B cell (primary cell): ENCODE measurements at regions not wholly inside any gene's neighbourhood (a gene's known extent, or its start where the extent isn't known, plus 50 kb on each side); places are given as distances from the start of the nearest gene placed in this dataset.

Source experiments
- ATAC-seq: fragments of 200-7000 bp; cut with Tn5 transposase; one replicate; pipeline ENCODE4 v1.10.0; 2021; ENCODE audit warnings: low read depth, mild to moderate bottlenecking, moderate number of reproducible peaks, moderate library complexity
- CTCF ChIA-PET: fragments of 350-600 bp; sonication (Branson Sonifier 250); formaldehyde crosslinking; loops from one replicate; lab custom pipeline; 2021; ENCODE audit warnings: antibody characterized with exemption, inconsistent platforms; lab: Charles Lee
- POLR2A ChIA-PET: fragments of 350-600 bp; sonication (Branson Sonifier 250); formaldehyde crosslinking; loops from one replicate; lab custom pipeline; 2021; ENCODE audit warnings: antibody characterized with exemption; lab: Charles Lee
- DNase-seq: peaks from one replicate; pipeline ENCODE4 v3.0.0; 2013
- H2AFZ ChIP-seq: 2 replicates; pipeline ENCODE4 v1.6.1; 2012; ENCODE audit warnings: mild to moderate bottlenecking, low read depth, low read length; ENCODE audit not compliant: insufficient read depth, poor library complexity, severe bottlenecking
- H3K27ac ChIP-seq, 2 donors: 1 replicate in 1 of 2; 2 replicates in 1 of 2; pipeline ENCODE4 v1.5.1; 2012 to 2013; ENCODE audit warnings: low read length in 2 of 2, mild to moderate bottlenecking in 2 of 2, moderate library complexity in 1 of 2
- H3K27me3 ChIP-seq, 4 experiments: fragments of 200-600 bp in 1 of 4; sonication (generic) in 1 of 4; replicated peaks in 1 of 4; 1 replicate in 2 of 4; 2 replicates in 2 of 4; pipeline versions ENCODE4 v1.6.1 to v1.7.0; 2013 to 2016; ENCODE audit warnings: low read length in 3 of 4, mild to moderate bottlenecking in 2 of 4, mixed read lengths in 1 of 4, moderate library complexity in 1 of 4; ENCODE audit not compliant: insufficient read depth in 4 of 4, control insufficient read depth in 3 of 4; ENCODE audit errors: control extremely low read depth in 1 of 4
- H3K36me3 ChIP-seq, 2 experiments: replicated peaks in 1 of 2; 1 replicate in 1 of 2; 2 replicates in 1 of 2; pipeline versions ENCODE4 v1.6.1 to v1.7.1; 2013; ENCODE audit warnings: low read length in 1 of 2; ENCODE audit not compliant: insufficient read depth in 2 of 2, control insufficient read depth in 1 of 2; ENCODE audit errors: control extremely low read depth in 1 of 2, extremely low read depth in 1 of 2
- H3K4me1 ChIP-seq, 2 donors: fragments of 200-600 bp in 1 of 2; sonication (generic) in 1 of 2; 1 replicate in 1 of 2; 2 replicates in 1 of 2; pipeline versions ENCODE4 v1.5.1 to v1.6.1; 2013 to 2017; ENCODE audit warnings: low read length in 2 of 2; ENCODE audit not compliant: control insufficient read depth in 2 of 2, insufficient read depth in 2 of 2
- H3K4me2 ChIP-seq: replicated peaks from 2 replicates; pipeline ENCODE3; 2012; ENCODE audit warnings: mild to moderate bottlenecking, low read depth, low read length; ENCODE audit not compliant: poor library complexity, severe bottlenecking
- H3K4me3 ChIP-seq, 5 experiments: fragments of 200-600 bp in 1 of 5; sonication (generic) in 1 of 5; 1 replicate in 3 of 5; 2 replicates in 2 of 5; pipeline versions ENCODE4 v1.5.1 to v1.7.0; 2011 to 2016; ENCODE audit warnings: low read length in 4 of 5, mild to moderate bottlenecking in 4 of 5, low read depth in 2 of 5, control low read depth in 1 of 5, moderate library complexity in 1 of 5; ENCODE audit not compliant: insufficient read depth in 1 of 5; ENCODE audit errors: control extremely low read depth in 1 of 5, extremely low read depth in 1 of 5
- H3K79me2 ChIP-seq: fragments of 200-600 bp; sonication (generic); one replicate; pipeline ENCODE4 v1.6.0; 2016; ENCODE audit warnings: low read length; ENCODE audit not compliant: control insufficient read depth, insufficient read depth
- H3K9ac ChIP-seq: fragments of 200-600 bp; sonication (generic); 2 replicates; pipeline ENCODE4 v1.6.1; 2017; ENCODE audit warnings: mild to moderate bottlenecking, low read length, moderate library complexity
- H3K9me3 ChIP-seq, 3 donors: one replicate each; pipeline versions ENCODE4 v1.6.1 to v1.7.1; 2013; ENCODE audit warnings: low read length in 2 of 3; ENCODE audit not compliant: control insufficient read depth in 2 of 3, insufficient read depth in 1 of 3; ENCODE audit errors: control extremely low read depth in 1 of 3
- H4K20me1 ChIP-seq: 2 replicates; pipeline ENCODE4 v1.6.0; 2012; ENCODE audit warnings: mild to moderate bottlenecking, low read length; ENCODE audit not compliant: insufficient read depth, control insufficient read depth, poor library complexity, severe bottlenecking
- H3K27ac Mint-ChIP-seq: one replicate; pipeline ENCODE4 v1.8.0; 2021; ENCODE audit warnings: mixed read lengths
- H3K27me3 Mint-ChIP-seq: one replicate; pipeline ENCODE4 v1.8.0; 2021; ENCODE audit warnings: mixed read lengths
- H3K4me1 Mint-ChIP-seq: one replicate; pipeline ENCODE4 v1.8.0; 2021; ENCODE audit warnings: mixed read lengths
- H3K4me3 Mint-ChIP-seq: one replicate; pipeline ENCODE4 v1.8.0; 2021; ENCODE audit warnings: mixed read lengths
- H3K9me3 Mint-ChIP-seq: one replicate; pipeline ENCODE4 v1.8.0; 2022; ENCODE audit warnings: mixed read lengths; ENCODE audit not compliant: insufficient read depth
- EZH2 ChIP-seq: IDR thresholded peaks from 2 replicates; pipeline ENCODE4 v1.6.1; 2012; ENCODE audit warnings: borderline replicate concordance, low read depth, mild to moderate bottlenecking, moderate library complexity, low read length; ENCODE audit not compliant: insufficient read depth, poor library complexity, severe bottlenecking
- WGBS: methylation state at CpG from one replicate; pipeline ENCODE4 v1.1.5; 2013; ENCODE audit warnings: missing lambda C conversion rate; ENCODE audit not compliant: insufficient coverage; 5-methylcytosine and 5-hydroxymethylcytosine counted together
- intact Hi-C: fragments of 100-400 bp; cut with micrococcal nuclease; formaldehyde crosslinking; loops from one replicate; pipeline ENCODE4 v1.10.0; 2022
- TF ChIP-seq, protein P1 (sequence below): fragments of 200-600 bp; IDR thresholded peaks from one replicate; pipeline ENCODE4 v1.8.0; 2022; ENCODE audit warnings: antibody characterized with exemption, mild to moderate bottlenecking

DNA sequence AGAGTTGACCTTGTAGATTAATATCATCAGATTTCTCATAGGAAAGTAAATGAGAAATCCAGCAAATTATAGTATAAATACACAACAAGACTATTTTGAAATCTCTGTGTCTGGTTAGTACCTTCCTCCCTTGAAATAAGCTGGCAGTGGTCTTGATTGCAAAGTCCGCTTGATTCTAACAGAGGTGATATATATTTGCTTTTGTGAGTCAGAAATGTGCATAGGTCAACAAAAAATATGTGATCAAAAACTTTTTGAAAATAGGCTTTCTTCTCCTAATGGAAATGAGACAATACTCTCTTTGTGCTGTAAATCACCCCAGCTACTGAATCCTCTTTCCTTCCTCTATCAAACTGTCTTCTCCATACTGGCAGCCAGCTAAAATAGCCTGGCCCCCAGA, 749.2 kb upstream of the CDH10 start:
- no peak overlapping the region for H2AFZ ChIP-seq
- ATAC-seq (no peak), DNase-seq (no peak)
- no peak overlapping the region for H3K9ac ChIP-seq
- no peaks in the 10 kb centered on the region for H3K36me3 ChIP-seq
- Mint-ChIP-seq H3K4me1 (no peaks in the 10 kb centered on the region), H3K9me3 (peaks cover 8% of the 10 kb centered on the region), H3K4me3 (no peak overlapping the region), H3K27ac (no peak overlapping the region), H3K27me3 (no peaks in the 10 kb centered on the region)
- ChIA-PET POLR2A (interaction anchor here (0.6 kb wide), 1 partner anchor 975 kb away, joined by 7 read pairs; no protein-coding TSS in a partner anchor), CTCF (no interaction called here)
- H3K27ac ChIP-seq = no peak overlapping the region
- H3K4me1 ChIP-seq = no peaks in the 10 kb centered on the region
- no peaks in the 10 kb centered on the region for H3K9me3 ChIP-seq
- no peaks in the 10 kb centered on the region for H4K20me1 ChIP-seq
- intact Hi-C loops = no loop called here
- no peak overlapping the region for H3K4me2 ChIP-seq
- TF ChIP-seq, protein P1, sequence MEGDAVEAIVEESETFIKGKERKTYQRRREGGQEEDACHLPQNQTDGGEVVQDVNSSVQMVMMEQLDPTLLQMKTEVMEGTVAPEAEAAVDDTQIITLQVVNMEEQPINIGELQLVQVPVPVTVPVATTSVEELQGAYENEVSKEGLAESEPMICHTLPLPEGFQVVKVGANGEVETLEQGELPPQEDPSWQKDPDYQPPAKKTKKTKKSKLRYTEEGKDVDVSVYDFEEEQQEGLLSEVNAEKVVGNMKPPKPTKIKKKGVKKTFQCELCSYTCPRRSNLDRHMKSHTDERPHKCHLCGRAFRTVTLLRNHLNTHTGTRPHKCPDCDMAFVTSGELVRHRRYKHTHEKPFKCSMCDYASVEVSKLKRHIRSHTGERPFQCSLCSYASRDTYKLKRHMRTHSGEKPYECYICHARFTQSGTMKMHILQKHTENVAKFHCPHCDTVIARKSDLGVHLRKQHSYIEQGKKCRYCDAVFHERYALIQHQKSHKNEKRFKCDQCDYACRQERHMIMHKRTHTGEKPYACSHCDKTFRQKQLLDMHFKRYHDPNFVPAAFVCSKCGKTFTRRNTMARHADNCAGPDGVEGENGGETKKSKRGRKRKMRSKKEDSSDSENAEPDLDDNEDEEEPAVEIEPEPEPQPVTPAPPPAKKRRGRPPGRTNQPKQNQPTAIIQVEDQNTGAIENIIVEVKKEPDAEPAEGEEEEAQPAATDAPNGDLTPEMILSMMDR = no peak
- TF ChIP-seq EZH2 = no peak
- H3K79me2 ChIP-seq = no peaks in the 10 kb centered on the region
- H3K4me3 ChIP-seq = no peak overlapping the region
- WGBS = no CpG with 5 or more reads among the region's 1 CpG
- no peaks in the 10 kb centered on the region for H3K27me3 ChIP-seq

DNA sequence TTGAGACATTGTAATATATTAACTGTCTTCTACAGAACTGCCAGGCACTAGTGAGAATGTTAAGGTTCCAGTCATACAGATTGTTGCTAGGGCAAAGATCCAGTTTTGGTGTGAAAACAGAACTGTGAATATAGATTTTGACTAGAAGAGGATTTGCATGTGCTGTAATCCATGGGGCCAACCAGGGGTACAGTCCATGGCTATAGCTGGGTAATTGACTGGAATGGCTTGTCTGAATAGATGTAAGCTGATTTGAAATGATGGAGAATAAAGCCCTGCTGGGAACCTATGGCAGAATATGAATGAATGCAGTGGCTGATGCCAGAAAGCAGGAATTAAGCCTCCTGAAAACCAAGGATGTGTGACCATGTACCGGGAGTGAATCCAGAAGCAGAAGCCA, 748.5 kb upstream of the CDH10 start:
- WGBS = no CpG with 5 or more reads among the region's 1 CpG
- Histone ChIP-seq H3K4me1 (no peaks in the 10 kb centered on the region), H3K27me3 (no peaks in the 10 kb centered on the region), H3K79me2 (no peaks in the 10 kb centered on the region), H2AFZ (no peak overlapping the region), H3K4me2 (no peak overlapping the region), H4K20me1 (no peaks in the 10 kb centered on the region), H3K4me3 (no peak overlapping the region), H3K27ac (no peak overlapping the region), H3K9me3 (no peaks in the 10 kb centered on the region), H3K9ac (no peak overlapping the region), H3K36me3 (no peaks in the 10 kb centered on the region)
- Mint-ChIP-seq H3K27me3 (no peaks in the 10 kb centered on the region), H3K4me1 (no peaks in the 10 kb centered on the region), H3K4me3 (no peak overlapping the region), H3K27ac (no peak overlapping the region), H3K9me3 (peaks cover 8% of the 10 kb centered on the region)
- intact Hi-C loops = no loop called here
- DNase-seq (no peak), ATAC-seq (no peak)
- ChIA-PET CTCF (no interaction called here), POLR2A (no interaction called here)
- TF ChIP-seq, protein P1 = no peak
